ENCODE measurements at regions not wholly inside any gene's neighbourhood (a gene's known extent, or its start where the extent isn't known, plus 50 kb on each side); places are given as distances from the start of the nearest gene placed in this dataset.

- FAIRE-seq (no peak), DNase-seq (ENCODE audit: low read depth, low spot score) (no peak), ATAC-seq (no peak)
- TF ChIP-seq RCOR1 (conservative IDR thresholded peaks at IDR 0.05; ENCODE audit: low read depth, low read length) (no peak), SRF (IDR thresholded peaks at IDR 0.05; ENCODE audit: low read depth in 2 of 2, low read length in 2 of 2) (no peak), BCL3 (IDR thresholded peaks at IDR 0.05; ENCODE audit: borderline replicate concordance, insufficient read depth, low read depth, low read length, poor library complexity, severe bottlenecking) (no peak), SUPT20H (IDR thresholded peaks at IDR 0.05; ENCODE audit: borderline replicate concordance, control insufficient read depth, low read depth, low read length) (no peak), CREB1 (IDR thresholded peaks at IDR 0.05; ENCODE audit: low read depth) (no peak)
- Histone ChIP-seq H3K79me2 (ENCODE audit: control insufficient read depth, insufficient read depth, low read length) (no peaks in the 10 kb centered on the region), H3K4me3 (no peak overlapping the region), H3K27me3 (replicated peaks in 1 of 2; ENCODE audit: control insufficient read depth in 2 of 2, insufficient read depth in 2 of 2, low read length in 1 of 2) (no peaks in the 10 kb centered on the region), H3K4me2 (ENCODE audit: control insufficient read depth, insufficient read depth) (no peak overlapping the region), H4K20me1 (ENCODE audit: control insufficient read depth, insufficient read depth) (no peaks in the 10 kb centered on the region), H3K9ac (ENCODE audit: control insufficient read depth, insufficient read depth, low read length) (no peak overlapping the region), H3K4me1 (ENCODE audit: control insufficient read depth, insufficient read depth, low read length) (peaks cover 5% of the 10 kb centered on the region; the same call in 1 of the 2 replicates), H3K27ac (ENCODE audit: control insufficient read depth, insufficient read depth) (no peak overlapping the region), H3K36me3 (ENCODE audit: control insufficient read depth in 2 of 2, insufficient read depth in 2 of 2, low read length in 1 of 2) (no peaks in the 10 kb centered on the region), H2AFZ (ENCODE audit: control insufficient read depth, low read depth, low read length) (no peak overlapping the region), H3K9me3 (replicated peaks; ENCODE audit: control insufficient read depth, insufficient read depth, low read length) (peaks cover 2% of the 10 kb centered on the region; the same call in 1 of the 3 replicates)
- POLR2A ChIA-PET: no interaction called here
- no TSS peak for BruUV-seq (replicated peaks)
- SMC1A ChIA-PET (ENCODE audit: uncharacterized antibody, unreplicated experiment): interaction anchor here (1.5 kb wide), 1 partner anchor 113 kb away, joined by 4 read pairs; no protein-coding TSS in a partner anchor
- intact Hi-C loops (cut with micrococcal nuclease; ENCODE audit: unreplicated experiment): loop anchor here (5.0 kb wide), 2 partner anchors 327 to 357 kb away; no protein-coding TSS in a partner anchor
- in situ Hi-C loops (cut with MboI): loop anchor here (10.0 kb wide), 1 partner anchor 355 kb away; no protein-coding TSS in a partner anchor
- WGBS (ENCODE audit: insufficient coverage, insufficient replicate concordance, low lambda C conversion rate, missing lambda C conversion rate): 59% methylated on average over 11 of the region's 11 CpGs
- CTCF ChIA-PET: no interaction called here
- RAD21 ChIA-PET (ENCODE audit: unreplicated experiment): no interaction called here
Measured at GRCh38 chrX:9349572-9350494, 115.0 kb upstream of the TBL1X start.

All from GM12878 (cell line).